GM21576 (cell line): ENCODE measurements at regions not wholly inside any gene's neighbourhood (a gene's known extent, or its start where the extent isn't known, plus 50 kb on each side); places are given as distances from the start of the nearest gene placed in this dataset.

Source experiments
- ATAC-seq: cut with Tn5 transposase; IDR thresholded peaks from one replicate; pipeline ENCODE4 v1.9.1; 2021; ENCODE audit warnings: mild to moderate bottlenecking, moderate library complexity; ENCODE audit not compliant: unreplicated experiment

DNA sequence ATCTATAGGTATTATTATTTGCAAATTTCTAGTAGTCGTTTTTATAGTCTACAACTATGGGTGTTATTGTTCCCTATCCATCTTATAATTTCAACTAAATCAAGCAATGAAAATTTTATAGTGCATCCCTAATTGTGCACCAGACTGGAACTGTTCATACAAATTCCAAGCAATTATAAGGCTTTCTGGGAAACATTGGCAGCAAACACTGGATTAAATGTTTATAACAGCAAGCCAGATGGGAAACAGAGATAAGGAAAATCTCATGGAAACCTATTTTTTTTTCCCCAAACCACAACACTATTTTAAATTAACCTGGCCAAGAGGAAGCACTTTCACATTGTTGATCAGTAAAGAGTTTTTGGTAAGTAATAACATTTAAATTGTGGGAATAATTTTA is 524.3 kb downstream of the RASEF start:
- ATAC-seq = no peak

DNA sequence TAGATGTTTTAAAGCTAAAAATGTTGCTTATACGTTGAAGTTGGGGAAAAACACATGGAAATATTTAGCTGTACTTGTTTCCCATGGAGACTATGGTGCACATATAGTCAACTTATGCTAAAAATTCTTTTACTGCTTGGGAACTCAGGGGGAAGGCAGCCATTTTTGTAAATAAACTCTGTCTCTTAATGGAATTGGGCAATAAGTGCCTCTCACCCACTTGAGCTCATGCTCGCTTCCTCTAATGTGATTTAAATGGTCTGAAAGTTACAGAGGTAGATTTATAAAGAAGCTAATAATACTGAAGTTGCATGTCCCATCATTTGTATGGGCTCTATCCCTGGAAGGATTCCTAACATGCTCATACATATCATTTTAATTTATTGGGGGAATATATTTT is 523.8 kb downstream of the RASEF start:
- ATAC-seq = no peak

DNA sequence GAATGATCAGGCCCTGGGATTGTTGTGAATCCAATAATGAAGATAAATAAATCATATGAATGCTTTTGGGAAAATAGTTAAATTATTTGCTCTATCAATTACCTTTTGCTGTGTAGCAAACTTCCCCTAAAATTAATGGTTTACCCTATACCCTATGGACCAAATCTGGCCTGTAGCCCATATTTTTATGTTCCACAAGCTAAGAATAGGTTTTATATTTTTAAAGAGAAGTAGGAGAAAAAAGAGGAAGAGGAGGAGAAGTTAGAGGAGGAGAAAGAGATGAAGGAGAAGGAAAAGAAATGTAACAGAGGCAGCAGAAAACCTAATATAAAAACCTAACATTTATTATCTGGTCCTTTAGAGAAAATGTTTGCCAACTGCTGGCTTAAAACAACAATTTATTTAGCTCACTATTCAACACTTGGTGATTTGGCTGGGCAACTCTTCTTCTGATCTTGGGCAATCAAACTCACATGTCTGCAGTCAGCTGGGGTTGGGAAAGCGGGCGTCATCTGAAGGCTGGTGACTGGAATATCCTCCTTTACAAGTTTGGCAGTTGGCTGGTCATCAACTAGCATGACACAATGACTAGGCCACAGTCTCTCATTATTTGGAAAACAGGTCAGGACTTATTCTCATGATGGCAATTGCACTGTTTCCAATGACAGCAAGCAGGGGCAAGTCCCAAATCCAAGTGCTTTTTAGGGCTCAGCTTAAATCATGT is 522.9 kb downstream of the RASEF start:
- no peak for ATAC-seq

DNA sequence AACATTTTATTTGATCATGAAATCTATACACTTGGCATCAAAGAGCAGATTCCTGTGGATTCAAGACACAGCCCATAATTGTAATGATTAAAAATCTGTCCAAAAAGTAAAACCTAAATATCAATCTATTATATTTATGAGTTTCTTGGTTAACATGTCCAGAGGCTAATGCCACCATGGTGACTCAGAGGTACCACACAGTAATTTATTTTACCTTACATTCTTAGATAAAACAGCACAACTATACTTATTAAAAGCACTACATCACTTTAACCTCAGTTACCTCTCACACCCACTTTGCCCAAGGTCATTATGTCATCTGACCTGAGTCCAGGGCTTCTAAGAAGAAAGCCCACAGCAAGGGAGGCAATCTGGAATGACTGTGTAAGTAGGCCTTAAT is 519.2 kb downstream of the RASEF start:
- ATAC-seq = no peak

DNA sequence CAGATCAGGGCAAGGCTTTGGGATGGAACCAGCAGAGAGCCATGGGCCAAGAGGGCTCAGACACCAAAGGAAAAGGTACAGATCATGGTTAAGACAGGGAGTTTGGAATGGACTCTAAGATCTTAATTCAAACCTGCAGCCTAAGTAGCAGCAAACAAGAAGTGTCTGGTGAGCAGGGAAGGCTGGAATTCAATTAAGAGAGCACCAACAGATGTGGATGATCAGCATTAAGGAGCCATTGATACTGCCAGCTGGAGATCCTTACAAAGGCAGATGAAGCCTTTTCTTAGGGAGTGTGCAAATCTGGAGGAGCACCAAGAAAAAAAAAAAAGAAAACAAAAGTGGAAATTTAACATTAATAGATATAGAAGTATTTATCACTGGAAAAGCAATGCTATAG is 516.8 kb downstream of the RASEF start:
- no peak for ATAC-seq

DNA sequence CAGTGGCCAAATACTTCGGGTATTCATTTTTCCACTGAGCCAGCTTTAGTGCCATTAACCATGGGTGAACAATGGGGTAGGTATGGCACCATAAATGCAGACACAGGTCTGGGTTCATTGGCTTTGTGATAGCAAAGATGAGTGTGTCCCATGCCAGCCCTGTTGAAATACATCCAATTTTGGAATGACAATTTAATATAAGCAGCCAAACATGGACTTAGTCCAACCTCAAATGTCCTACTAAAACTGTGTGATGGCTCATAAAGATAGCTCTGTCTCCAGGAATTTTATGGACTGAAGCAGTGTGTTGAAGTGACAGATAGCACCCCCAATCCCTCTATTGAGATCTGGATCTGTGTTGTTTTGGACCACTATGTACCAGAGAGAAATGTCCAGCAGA is 514.9 kb downstream of the RASEF start:
- ATAC-seq = no peak

DNA sequence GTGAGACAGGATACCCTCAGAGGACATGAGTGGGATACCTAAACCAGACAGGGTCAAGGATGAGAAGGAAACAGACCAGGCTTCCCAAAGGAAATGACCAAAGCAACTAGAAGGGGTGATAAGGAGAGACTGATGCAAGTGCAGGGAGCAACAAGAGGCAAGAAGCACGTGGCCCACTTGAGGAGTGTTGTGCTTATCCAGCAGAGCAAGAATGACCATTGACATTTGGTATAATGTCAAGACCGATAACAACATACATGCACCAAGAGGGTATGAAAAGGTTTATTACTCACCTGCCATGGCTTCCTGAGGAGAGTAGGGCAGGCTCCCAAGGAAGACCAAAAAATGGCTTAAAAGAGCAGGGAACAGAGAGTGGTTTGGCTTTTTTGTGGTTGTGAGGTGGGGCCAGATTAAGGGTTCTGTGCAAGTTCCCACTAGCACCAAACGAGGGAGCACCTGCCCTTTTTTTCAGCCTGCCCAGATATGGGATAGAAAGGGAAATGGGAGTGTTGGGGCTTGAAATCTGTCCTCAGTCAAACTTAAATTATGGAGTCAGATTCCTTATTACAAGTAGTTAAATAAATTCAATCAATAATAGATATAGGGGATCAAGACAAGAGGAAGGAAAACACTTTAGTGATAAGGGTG is 513.6 kb downstream of the RASEF start:
- ATAC-seq = no peak

DNA sequence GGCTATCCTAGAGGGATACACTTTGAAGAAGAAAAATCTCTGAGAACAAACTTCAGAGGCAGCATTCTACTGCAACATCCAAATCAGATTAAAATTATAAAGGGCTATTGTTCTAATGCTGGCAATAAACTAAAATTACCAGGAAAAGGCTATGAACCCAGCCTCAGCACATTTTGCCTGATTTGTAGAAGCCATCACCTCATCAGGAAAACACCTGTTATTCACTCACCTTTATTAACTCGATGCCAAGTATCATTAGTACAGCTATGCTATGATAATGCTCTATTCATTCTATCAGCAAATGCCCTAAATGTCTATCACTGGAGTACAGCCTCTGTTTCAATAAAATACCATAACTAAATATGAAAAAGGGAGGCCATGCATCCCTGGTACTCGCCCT is 510.2 kb downstream of the RASEF start:
- no peak for ATAC-seq

DNA sequence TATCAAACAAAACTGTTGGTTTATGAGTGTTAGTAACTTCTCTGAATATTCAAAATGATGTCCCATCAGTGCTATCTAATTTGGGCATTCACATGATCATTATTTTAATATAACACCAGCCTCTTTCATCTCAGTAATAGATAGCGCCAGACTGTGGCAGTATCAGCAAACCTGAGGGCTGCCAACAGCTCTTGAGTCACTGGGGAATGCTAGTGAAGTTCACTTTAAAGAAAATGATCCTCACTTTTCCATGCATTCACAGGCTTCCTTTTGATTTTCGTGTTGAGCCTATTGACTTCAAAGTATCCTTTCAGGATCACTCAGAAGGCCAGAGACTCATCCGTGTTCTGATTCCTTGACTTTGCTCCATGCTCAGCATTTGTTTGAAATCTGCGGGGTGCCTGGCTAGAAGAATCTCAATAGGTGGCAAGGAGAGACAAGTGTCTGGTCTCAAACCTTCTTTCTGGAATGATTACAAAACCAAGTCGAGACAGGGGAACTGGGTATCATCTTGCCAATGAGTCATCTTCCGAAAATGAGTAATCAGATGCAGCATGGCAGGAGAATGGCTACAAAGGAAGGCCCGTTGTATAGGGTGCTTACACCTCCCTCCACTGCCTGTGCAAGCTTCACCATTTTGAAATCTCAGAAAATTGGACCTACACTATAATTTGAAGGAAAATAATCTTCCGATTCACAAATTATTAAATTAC is 509.1 kb downstream of the RASEF start:
- ATAC-seq = no peak

DNA sequence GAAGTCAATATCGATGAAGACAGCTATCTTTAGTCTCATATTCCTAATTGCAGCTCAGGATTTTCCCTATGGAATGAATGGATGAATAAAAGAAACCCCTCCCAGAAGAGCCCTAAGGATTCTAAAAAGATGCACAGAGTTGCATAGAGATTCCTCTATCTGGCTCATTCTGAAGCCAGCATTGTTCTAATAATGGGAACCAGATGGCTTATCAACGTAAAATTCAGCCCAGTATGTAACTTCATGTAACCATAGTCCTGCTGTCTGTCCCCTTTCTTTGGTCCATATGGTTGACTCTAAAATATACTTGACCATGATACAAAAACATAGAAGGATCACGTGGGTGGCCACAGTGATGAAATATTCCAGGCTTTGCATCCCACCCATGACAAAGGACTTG is 508.6 kb downstream of the RASEF start:
- ATAC-seq = no peak

DNA sequence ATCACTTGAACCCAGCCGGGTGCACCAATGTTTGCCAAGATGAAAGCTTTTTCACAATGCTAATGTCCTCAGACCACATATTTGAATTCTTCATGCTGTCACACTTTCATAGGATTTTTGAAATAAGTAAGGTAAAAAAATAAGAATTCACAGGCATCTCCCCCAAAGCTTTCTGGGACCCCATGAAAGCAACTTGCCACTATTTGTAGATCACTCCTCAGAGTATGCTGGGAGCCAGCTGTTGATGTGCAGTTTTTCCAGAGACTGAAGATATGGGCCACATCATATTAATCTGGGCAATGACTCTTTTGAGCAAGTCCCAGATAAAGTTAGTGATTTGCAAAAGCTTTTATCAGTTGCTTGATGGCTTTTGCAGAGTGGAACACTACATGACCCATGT is 507.9 kb downstream of the RASEF start:
- no peak for ATAC-seq

DNA sequence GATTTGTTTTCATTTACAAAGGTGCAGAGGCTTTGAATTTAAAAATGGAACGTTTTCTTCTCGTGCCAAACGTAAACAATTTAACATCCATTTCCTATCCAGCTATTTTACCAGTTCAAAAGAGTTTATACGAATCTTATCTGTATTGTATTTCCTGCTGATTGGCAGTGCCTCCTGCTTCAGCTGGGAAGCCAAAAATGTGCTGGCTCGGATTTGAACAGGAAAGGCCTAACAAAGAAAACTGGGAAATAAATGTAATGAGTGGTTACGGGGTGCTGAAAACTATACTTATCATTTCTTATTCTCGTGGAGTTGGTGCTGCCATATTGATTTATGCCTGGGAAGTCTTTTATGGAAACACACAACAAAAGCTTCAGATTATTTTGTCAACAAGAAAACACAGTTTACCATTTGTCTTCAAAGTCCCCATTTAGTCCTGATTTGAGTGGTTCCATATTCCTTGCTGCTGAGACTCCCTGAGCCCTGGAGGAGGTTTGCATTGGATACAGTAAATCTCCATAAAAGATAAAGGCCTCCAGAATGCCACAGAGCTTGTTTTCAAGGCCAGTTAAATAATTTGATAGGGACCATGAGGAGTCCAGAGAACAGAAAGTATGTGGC is 507.4 kb downstream of the RASEF start:
- no peak for ATAC-seq

DNA sequence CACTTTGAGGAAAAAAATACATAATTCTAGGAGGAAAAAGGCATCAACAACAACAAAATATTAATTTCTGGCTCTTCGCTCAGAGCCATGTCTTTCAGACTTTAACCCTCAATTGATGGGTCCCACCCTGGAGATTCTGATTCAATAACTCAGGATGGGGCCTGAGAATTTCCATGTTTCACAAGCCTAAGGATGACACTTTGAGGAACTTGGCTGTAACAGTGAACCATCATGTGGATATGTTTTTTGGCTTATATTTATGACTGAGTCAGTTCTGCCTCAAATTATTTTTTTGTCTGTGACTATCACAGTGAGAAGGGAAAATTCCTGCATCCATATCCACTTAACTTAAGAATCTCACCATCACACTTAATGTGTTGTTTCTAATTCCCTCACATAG is 504.6 kb downstream of the RASEF start:
- no peak for ATAC-seq

DNA sequence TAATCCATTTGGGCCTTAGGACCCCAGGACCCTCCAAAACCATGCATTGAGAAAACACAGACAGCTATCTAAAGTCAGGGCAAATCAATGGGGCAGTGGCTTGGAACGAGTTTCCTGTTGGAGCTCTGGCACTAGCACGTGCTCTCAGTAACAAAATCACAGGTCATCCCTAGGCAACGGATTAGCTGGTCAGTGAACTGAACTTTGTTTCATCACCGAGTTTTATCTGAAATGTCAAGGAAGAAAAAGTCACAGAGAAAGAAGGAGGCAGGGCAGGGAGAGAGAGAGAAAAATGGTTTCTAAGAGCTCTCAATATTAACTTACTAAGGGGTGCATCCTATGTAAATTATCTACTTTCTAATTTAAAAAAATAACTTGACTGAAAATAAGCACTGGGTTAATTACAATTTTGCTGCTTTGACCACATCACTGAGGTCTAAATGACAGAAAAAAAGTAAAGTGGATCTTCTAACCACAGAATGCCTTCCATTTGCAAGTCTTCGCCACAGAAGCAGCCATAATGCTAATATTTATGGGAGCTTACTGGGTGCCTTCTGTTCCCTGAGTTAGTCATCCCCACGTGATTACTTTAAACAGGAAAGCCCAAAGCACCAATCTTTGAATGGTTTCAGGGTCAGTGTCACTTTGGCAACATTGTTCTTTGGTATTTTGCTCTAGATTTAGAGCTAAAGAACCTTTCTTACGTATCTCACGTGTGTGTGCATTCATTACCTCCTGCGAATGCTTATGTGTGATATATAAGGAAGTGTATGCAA is 503.9 kb downstream of the RASEF start:
- no peak for ATAC-seq

DNA sequence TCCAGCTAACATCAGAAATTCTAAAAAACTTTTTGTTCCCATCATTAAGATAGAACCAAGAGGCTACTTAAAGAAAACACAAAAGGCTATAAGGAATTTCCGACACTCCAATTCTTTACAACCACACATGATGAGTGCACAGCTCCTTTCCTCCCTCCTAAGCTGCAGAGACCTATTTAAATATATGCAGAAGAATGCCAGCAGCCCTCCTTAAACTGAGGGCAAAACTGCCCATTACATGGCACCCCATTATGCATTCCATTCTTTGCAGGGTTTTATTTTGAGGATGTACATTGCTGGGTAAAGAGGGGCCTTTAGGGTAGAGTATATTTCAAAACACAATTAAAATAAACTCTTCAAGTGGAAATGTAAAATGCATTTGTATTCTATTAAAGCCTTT is 502.9 kb downstream of the RASEF start:
- no peak for ATAC-seq

DNA sequence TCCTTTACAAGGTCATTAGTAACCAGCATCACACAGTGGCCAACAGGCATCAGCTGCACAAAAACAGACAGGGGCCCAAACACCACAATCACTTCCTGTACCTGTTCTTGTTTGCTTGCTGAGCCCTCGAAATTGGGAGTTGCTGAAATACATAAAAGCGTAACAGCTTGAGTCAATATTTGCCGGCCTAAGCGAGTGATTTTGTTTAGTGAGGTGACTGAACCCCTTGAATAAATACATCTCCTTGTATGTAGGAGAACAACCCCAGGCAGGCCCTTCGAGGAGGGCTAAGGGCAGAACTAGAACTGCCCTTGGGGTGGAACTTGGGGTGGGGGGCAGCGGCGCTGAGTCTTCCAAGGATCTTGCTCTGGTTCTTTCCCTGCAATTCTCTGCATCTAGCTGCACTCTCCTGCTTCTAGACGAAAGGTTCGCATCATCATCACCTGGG is 502.5 kb downstream of the RASEF start:
- ATAC-seq = no peak

DNA sequence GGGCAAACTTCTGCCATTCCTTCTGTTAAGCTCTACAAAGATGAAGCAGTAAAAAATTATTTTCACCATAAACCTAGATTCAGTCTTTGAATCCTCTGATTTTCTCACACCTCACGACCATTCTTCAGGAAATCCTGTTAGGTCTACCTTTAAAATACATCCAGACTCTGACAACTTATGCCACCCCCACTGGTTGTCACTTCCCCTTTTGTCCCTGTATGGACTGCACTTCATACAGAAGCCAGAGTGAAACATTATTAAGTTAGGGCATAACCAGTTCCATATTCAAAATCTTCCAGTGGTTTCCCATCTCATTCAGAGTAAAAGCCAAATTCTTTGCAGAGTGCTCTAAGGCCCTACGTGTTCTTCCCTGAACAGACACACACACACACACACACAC is 499.8 kb downstream of the RASEF start:
- ATAC-seq = no peak

DNA sequence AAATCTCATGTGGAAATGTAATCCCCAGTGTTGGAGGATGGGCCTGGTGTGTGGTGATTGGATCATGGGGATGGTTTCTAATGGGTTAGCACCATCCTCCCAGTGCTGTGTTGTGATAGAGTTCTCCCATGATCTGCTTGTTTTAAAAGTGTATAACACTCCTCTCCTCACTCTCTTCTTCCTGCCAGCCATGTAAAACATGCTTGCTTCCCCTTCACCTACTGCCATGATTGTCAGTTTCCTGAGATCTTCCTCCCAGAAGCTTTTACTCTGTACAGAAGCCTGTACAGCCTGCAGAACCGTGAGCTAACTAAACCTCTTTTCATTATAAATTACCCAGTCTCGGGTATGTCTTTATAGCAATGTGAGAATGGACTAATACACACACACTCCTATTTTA is 499.1 kb downstream of the RASEF start:
- no peak for ATAC-seq

DNA sequence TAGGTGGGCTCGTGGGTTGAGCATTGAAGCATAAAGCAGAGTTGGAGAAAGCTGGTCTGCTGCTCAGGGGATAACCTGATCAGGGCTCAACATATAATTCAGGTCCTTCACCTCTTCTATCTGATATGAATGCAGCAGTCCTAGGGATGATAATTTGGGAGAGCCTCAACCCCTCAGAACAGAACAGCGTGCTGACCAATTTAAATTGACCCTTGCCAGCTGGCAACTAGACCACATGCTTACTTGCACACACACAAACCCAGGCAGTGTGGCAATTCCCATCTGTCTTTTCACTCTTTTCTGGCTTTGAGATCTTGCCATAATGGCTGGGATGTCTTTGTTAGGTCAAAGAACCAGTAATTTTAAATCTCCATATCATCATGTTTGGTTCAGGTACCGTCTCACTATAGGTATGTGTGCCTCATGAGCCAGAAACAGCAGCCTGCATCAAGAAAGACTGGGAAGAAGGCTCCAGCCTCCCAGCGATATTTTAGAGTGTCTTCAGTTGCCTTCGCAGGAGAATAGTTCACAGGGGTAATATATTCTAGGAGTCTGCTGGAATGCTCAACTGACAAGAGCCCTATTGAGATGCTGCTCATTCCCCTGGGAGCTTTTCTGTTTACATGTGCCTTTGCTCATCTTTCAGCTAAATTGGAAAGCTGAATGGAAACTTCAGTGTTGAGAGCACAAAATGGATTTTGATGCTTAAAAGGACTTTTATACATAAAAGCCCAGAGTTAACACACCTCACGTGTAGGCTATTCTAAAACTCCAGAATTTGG is 497.6 kb downstream of the RASEF start:
- ATAC-seq = no peak

DNA sequence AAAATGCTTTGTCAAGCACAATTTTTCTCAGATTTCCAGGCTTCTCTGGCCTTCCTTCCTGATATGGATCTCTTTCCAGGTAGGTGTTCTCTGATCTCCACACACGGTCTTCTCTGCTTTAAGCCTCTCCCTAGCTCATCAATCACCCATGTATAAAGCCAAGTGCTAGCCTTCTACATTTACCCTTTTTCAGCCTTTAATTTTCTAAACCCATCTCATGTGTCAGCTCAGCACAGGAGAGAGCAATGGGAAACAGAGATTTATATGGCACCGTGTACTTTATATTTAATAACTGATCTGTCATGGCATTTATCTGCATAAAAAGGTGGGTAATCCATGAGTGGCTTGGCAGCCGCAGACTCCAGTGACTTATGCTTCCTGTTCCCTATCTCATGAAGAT is 495.0 kb downstream of the RASEF start:
- no peak for ATAC-seq
